ENCODE measurements at regions not wholly inside any gene's neighbourhood (a gene's known extent, or its start where the extent isn't known, plus 50 kb on each side); places are given as distances from the start of the nearest gene placed in this dataset.

- Histone ChIP-seq H3K9me1 (replicated peaks; ENCODE audit: control insufficient read depth, extremely low read depth, insufficient read depth, low read length) (no peaks in the 10 kb centered on the region), H2AFZ (ENCODE audit: low read depth, low read length) (no peak overlapping the region), H3K27me3 (ENCODE audit: control insufficient read depth in 2 of 2, insufficient read depth in 2 of 2, low read length in 2 of 2) (no peaks in the 10 kb centered on the region), H3K27ac (ENCODE audit: insufficient read depth, low read depth, low read length) (no peak overlapping the region), H3K79me2 (ENCODE audit: control insufficient read depth, insufficient read depth, low read length) (no peaks in the 10 kb centered on the region), H3K9ac (replicated peaks; ENCODE audit: extremely low read depth, insufficient read depth, low read length) (no peak overlapping the region), H3K36me3 (ENCODE audit: control insufficient read depth in 2 of 2, extremely low read depth in 1 of 2, insufficient read depth in 2 of 2, low read length in 2 of 2) (no peaks in the 10 kb centered on the region), H3K9me3 (replicated peaks; ENCODE audit: control insufficient read depth, insufficient read depth, low read length) (peaks cover 19% of the 10 kb centered on the region), H3K4me2 (ENCODE audit: insufficient read depth, low read length) (no peak overlapping the region), H3K4me1 (ENCODE audit: control insufficient read depth, extremely low read depth, insufficient read depth, low read length) (no peaks in the 10 kb centered on the region), H3K4me3 (replicated peaks in 1 of 3; ENCODE audit: insufficient read depth in 1 of 3, low read depth in 1 of 3, low read length in 3 of 3) (no peak overlapping the region), H4K20me1 (replicated peaks; ENCODE audit: control insufficient read depth, extremely low read depth, insufficient read depth, low read length) (no peaks in the 10 kb centered on the region)
- ChIA-PET CTCF (no interaction called here), POLR2A (no interaction called here)
- no peak for DNase-seq (ENCODE audit: low read depth, low spot score)
- intact Hi-C loops (cut with micrococcal nuclease), result no loop called here
- no peak for FAIRE-seq
- no TSS peak for BruUV-seq (replicated peaks)
- no peak for TF ChIP-seq JUN (IDR thresholded peaks at IDR 0.05; ENCODE audit: borderline replicate concordance, insufficient read depth, insufficient read length, low read depth)
- no peak for TF ChIP-seq CTCF (IDR thresholded peaks at IDR 0.05; ENCODE audit: extremely low read depth in 1 of 2, insufficient read depth in 1 of 2, low read depth in 1 of 2, low read length in 2 of 2)
- TF ChIP-seq GATA2 (IDR thresholded peaks at IDR 0.05; ENCODE audit: insufficient read depth, insufficient read length, low read depth, low read length), result no peak
- no peak for TF ChIP-seq MYC (IDR thresholded peaks at IDR 0.05; ENCODE audit: low read depth, low read length)
- no peak for TF ChIP-seq POLR2AphosphoS5 (IDR thresholded peaks at IDR 0.05; ENCODE audit: insufficient read depth, low read depth, low read length)
- TF ChIP-seq MAX (IDR thresholded peaks at IDR 0.05; ENCODE audit: insufficient read depth, insufficient read length), result no peak
- TF ChIP-seq EZH2 (IDR thresholded peaks at IDR 0.05; ENCODE audit: borderline replicate concordance, low read depth, low read length, severe bottlenecking), result no peak
- TF ChIP-seq POLR2A (IDR thresholded peaks at IDR 0.05; ENCODE audit: low read depth, low read length), result no peak
- no peak for TF ChIP-seq FOS (IDR thresholded peaks at IDR 0.05; ENCODE audit: borderline replicate concordance, insufficient read depth, low read length)
- dilution Hi-C loops (cut with MboI; ENCODE audit: extremely low pct_ligation_motif_present, low sequenced_read_pairs), result no loop called here
Measured at GRCh38 chr15:25242957-25243799, 195.6 kb downstream of the UBE3A start.
